PC-9 (cell line): ENCODE measurements at regions not wholly inside any gene's neighbourhood (a gene's known extent, or its start where the extent isn't known, plus 50 kb on each side); places are given as distances from the start of the nearest gene placed in this dataset.

Experiments used
- EZH2 ChIP-seq: fragments of 200-600 bp; sonication (generic); IDR thresholded peaks from 2 replicates; pipeline ENCODE4 v1.8.0; 2017; ENCODE audit warnings: antibody characterized with exemption, low read depth
- TF ChIP-seq, protein P1 (sequence below): fragments of 200-600 bp; sonication (generic); conservative IDR thresholded peaks from 2 replicates; pipeline ENCODE4 v1.6.1; 2017; ENCODE audit warnings: mixed run types, antibody characterized with exemption, mild to moderate bottlenecking, moderate library complexity

DNA sequence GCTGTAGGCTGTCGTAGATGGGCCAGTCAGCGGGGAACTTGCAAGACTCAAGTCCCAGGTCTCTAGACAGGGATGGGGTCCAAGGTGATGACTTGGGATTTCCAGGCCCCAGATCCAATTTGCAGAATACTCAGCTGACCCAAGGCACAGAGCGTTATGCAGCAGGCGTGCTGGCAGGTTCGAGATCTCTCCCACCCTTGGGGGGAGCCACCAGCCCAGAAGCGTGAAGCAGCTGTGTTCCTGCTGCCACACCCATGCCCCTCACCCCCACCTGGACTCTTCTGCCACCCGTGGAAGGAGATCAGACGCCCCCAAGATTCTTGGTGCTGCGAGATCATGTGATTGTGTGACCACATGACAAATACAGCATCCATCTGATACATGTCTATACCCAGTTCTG is 142.6 kb downstream of the BRD1 start:
- TF ChIP-seq EZH2: no peak
- TF ChIP-seq, protein P1, sequence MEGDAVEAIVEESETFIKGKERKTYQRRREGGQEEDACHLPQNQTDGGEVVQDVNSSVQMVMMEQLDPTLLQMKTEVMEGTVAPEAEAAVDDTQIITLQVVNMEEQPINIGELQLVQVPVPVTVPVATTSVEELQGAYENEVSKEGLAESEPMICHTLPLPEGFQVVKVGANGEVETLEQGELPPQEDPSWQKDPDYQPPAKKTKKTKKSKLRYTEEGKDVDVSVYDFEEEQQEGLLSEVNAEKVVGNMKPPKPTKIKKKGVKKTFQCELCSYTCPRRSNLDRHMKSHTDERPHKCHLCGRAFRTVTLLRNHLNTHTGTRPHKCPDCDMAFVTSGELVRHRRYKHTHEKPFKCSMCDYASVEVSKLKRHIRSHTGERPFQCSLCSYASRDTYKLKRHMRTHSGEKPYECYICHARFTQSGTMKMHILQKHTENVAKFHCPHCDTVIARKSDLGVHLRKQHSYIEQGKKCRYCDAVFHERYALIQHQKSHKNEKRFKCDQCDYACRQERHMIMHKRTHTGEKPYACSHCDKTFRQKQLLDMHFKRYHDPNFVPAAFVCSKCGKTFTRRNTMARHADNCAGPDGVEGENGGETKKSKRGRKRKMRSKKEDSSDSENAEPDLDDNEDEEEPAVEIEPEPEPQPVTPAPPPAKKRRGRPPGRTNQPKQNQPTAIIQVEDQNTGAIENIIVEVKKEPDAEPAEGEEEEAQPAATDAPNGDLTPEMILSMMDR: no peak
